Activated CD8-positive, alpha-beta memory T cell treated with anti-CD3 and anti-CD28 coated beads for 36 hours (primary cell): ENCODE measurements at regions not wholly inside any gene's neighbourhood (a gene's known extent, or its start where the extent isn't known, plus 50 kb on each side); places are given as distances from the start of the nearest gene placed in this dataset.

ENCODE experiments used
- CTCF ChIA-PET: fragments of 350-600 bp; sonication (Branson Sonifier 250); formaldehyde crosslinking; loops from one replicate; lab custom pipeline; 2021; ENCODE audit warnings: antibody characterized with exemption; lab: Charles Lee
- POLR2A ChIA-PET: fragments of 350-600 bp; sonication (Branson Sonifier 250); formaldehyde crosslinking; loops from one replicate; lab custom pipeline; 2021; ENCODE audit warnings: antibody characterized with exemption; lab: Charles Lee

GRCh38 chr6:108797951-108798669, 50.1 kb upstream of the ARMC2 start:
- ChIA-PET CTCF (interaction anchor here (1.0 to 1.5 kb wide), 2 partner anchors 9 to 85 kb away, joined by 3 to 4 read pairs; no protein-coding TSS in a partner anchor), POLR2A (no interaction called here)
